Activated T-cell treated with anti-CD3 and anti-CD28 coated beads, Interleukin-2, amount 50 U/mL, for 24 hours (primary cell): ENCODE measurements at regions not wholly inside any gene's neighbourhood (a gene's known extent, or its start where the extent isn't known, plus 50 kb on each side); places are given as distances from the start of the nearest gene placed in this dataset.
"Not testable (repeated sequence)": the region's sequence is repeated elsewhere in the genome, so short reads cannot be mapped to it uniquely, and the experiment has no call there.

Experiments
- DNase-seq: peaks from one replicate; pipeline ENCODE4 v3.0.0-alpha.2; 2020
- H3K27ac Mint-ChIP-seq: 2 replicates; pipeline ENCODE4 v1.8.0; 2020; ENCODE audit warnings: mild to moderate bottlenecking, mixed read lengths
- H3K27me3 Mint-ChIP-seq: 2 replicates; pipeline ENCODE4 v1.8.0; 2020; ENCODE audit warnings: mixed read lengths
- H3K36me3 Mint-ChIP-seq: 2 replicates; pipeline ENCODE4 v1.8.0; 2020; ENCODE audit warnings: low read depth, mixed read lengths
- H3K4me1 Mint-ChIP-seq: 2 replicates; pipeline ENCODE4 v1.8.0; 2020; ENCODE audit warnings: low read depth, mixed read lengths
- H3K4me3 Mint-ChIP-seq: 2 replicates; pipeline ENCODE4 v1.8.0; 2020; ENCODE audit warnings: mild to moderate bottlenecking, moderate library complexity, mixed read lengths
- H3K9me3 Mint-ChIP-seq: 2 replicates; pipeline ENCODE4 v1.8.0; 2020; ENCODE audit warnings: mixed read lengths

- H3K4me3 Mint-ChIP-seq, DNase-seq, H3K36me3 Mint-ChIP-seq, H3K27ac Mint-ChIP-seq, H3K4me1 Mint-ChIP-seq, H3K9me3 Mint-ChIP-seq: not testable (repeated sequence)
- peaks cover 13% of the 10 kb centered on the region for H3K27me3 Mint-ChIP-seq
These were observed 68.1 kb upstream of the DEFB108B start for GRCh38 chr11:71764695-71765491.

DNA sequence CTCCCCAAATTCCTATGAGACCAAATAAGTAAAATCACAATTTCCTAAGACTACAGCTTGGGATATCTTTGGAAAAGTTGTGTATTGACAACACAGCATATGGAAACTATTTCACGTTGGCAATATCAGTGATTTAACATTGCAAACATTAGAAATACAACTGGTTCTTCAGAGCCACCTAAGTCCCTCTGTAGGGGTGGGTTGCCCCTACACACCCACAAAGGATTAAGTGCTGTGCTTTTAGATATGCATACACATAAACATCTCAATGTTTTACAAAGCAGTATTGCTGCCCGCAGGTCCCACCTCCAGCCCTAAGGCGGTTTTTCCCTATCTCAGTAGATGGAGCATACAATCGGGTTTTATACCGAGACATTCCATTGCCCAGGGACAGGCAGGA is 66.0 kb upstream of the DEFB108B start:
- H3K4me1 Mint-ChIP-seq, H3K4me3 Mint-ChIP-seq, H3K36me3 Mint-ChIP-seq: not testable (repeated sequence)

DNA sequence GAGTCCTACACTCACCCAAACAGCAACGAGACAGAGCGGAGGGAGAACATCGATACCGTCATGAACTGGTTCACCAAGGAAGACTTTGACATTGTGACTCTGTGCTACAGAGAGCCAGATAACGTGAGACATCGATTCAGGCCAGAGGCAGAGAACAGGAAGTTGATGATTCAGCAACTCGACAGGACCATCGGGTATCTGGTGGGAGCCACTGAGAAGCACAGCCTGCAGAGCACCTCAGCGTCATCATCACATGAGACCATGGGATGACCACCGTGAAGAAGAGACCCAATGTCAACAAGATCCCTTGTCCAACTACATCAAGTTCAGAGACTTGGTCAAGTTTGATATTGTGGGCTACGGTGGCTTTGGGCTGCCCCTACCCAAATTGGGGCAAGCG is 60.8 kb upstream of the DEFB108B start:
- H3K27me3 Mint-ChIP-seq, DNase-seq: not testable (repeated sequence)

More for the DNA sequence above, 66.0 kb upstream of the DEFB108B start:
- H3K27me3 Mint-ChIP-seq: peaks cover 17% of the 10 kb centered on the region
- not testable (repeated sequence) for H3K9me3 Mint-ChIP-seq, DNase-seq, H3K27ac Mint-ChIP-seq

GRCh38 chr11:71774603-71775222 is 58.3 kb upstream of the DEFB108B start:
- no peaks in the 10 kb centered on the region for H3K4me1 Mint-ChIP-seq
- no peaks in the 10 kb centered on the region for H3K9me3 Mint-ChIP-seq
- no peak overlapping the region for H3K4me3 Mint-ChIP-seq
- no peak overlapping the region for H3K27ac Mint-ChIP-seq
- DNase-seq: no peak
- H3K36me3 Mint-ChIP-seq: no peaks in the 10 kb centered on the region
- H3K27me3 Mint-ChIP-seq: peaks cover 3% of the 10 kb centered on the region

More for the DNA sequence above, 60.8 kb upstream of the DEFB108B start:
- H3K27ac Mint-ChIP-seq, H3K4me1 Mint-ChIP-seq, H3K36me3 Mint-ChIP-seq, H3K9me3 Mint-ChIP-seq, H3K4me3 Mint-ChIP-seq: not testable (repeated sequence)

DNA sequence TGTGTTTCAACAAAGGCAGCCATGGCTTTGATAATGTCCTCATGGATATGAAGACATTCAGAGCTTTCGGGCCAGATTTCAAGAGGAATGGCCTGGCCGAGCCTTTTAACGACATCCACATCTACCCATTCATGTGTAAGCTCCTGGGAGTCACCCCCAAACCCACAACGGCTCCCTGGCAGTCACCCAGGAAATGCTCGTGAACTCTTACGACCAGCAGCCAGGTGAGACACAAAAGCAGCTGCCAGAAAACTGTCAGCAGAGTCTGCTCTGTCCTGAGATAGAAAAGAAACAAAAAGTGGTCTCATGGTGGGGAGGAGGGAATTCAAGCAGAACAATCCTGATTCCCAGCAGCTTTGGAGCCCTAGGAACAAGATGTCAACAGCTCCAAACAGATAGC is 52.9 kb upstream of the DEFB108B start:
- DNase-seq, H3K9me3 Mint-ChIP-seq, H3K27me3 Mint-ChIP-seq, H3K36me3 Mint-ChIP-seq, H3K4me1 Mint-ChIP-seq, H3K4me3 Mint-ChIP-seq, H3K27ac Mint-ChIP-seq: not testable (repeated sequence)

- not testable (repeated sequence) for H3K36me3 Mint-ChIP-seq, H3K9me3 Mint-ChIP-seq, H3K4me3 Mint-ChIP-seq, H3K27me3 Mint-ChIP-seq, H3K27ac Mint-ChIP-seq, H3K4me1 Mint-ChIP-seq, DNase-seq
These were observed 52.2 kb upstream of the DEFB108B start for GRCh38 chr11:71780771-71781170.

GRCh38 chr11:71781491-71781890 is 51.5 kb upstream of the DEFB108B start:
- H3K27ac Mint-ChIP-seq, H3K4me1 Mint-ChIP-seq, H3K9me3 Mint-ChIP-seq, H3K4me3 Mint-ChIP-seq, DNase-seq, H3K36me3 Mint-ChIP-seq, H3K27me3 Mint-ChIP-seq: not testable (repeated sequence)

- H3K4me1 Mint-ChIP-seq, H3K4me3 Mint-ChIP-seq, H3K9me3 Mint-ChIP-seq, H3K36me3 Mint-ChIP-seq, H3K27me3 Mint-ChIP-seq, H3K27ac Mint-ChIP-seq, DNase-seq: not testable (repeated sequence)
These were observed 50.7 kb upstream of the DEFB108B start for GRCh38 chr11:71782229-71782861.

DNA sequence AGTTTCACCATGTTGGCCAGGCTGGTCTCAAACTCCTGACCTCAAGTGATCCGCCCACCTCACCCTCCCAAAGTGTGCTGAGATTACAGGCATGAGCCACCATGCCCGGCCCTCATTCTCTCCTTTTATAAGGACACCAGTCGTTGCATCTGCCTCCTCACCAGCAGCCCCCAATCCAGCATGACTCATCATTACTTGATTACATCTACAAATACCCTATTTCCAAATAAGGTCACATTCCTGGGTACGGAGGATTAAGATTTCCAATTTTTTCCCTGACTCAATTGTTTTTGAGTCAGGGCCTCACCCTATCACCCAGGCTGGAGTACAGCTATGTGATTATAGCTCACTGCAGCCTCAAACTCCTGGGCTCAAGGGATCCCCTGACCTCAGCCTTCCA is 49.8 kb upstream of the DEFB108B start:
- H3K27me3 Mint-ChIP-seq, H3K4me1 Mint-ChIP-seq, H3K27ac Mint-ChIP-seq, H3K36me3 Mint-ChIP-seq, H3K9me3 Mint-ChIP-seq, DNase-seq, H3K4me3 Mint-ChIP-seq: not testable (repeated sequence)
